AG04450 (cell line): ENCODE measurements at regions not wholly inside any gene's neighbourhood (a gene's known extent, or its start where the extent isn't known, plus 50 kb on each side); places are given as distances from the start of the nearest gene placed in this dataset.
A peak's percentile ranks its signal among the peaks of the same experiment; 100 is the strongest.

Experiments
- CTCF ChIA-PET: fragments of 300-600, 350-600 bp; formaldehyde crosslinking; extraction: SDS; loops from one replicate; lab custom pipeline; 2022; ENCODE audit warnings: antibody characterized with exemption, inconsistent platforms; lab: Charles Lee
- POLR2A ChIA-PET: fragments of 350-600 bp; formaldehyde crosslinking; extraction: SDS; loops from one replicate; lab custom pipeline; 2021; ENCODE audit warnings: antibody characterized with exemption, inconsistent platforms; lab: Yijun Ruan, JAX
- DNase-seq: peaks from one replicate; pipeline ENCODE4 v3.0.0-alpha.2; 2011; ENCODE audit warnings: low read depth, low spot score
- H3K27ac ChIP-seq: one replicate; pipeline ENCODE4 v1.5.1; 2012; ENCODE audit warnings: low read depth, low read length, control low read depth
- H3K27me3 ChIP-seq: one replicate; pipeline ENCODE4 v1.6.0; 2012; ENCODE audit warnings: low read length; ENCODE audit not compliant: control insufficient read depth, insufficient read depth
- H3K4me3 ChIP-seq: 2 replicates; pipeline ENCODE4 v1.5.1; 2011; ENCODE audit warnings: mild to moderate bottlenecking, low read depth, low read length, control low read depth
- H3K9me3 ChIP-seq: 2 replicates; pipeline ENCODE4 v1.5.1; 2012; ENCODE audit warnings: low read length; ENCODE audit not compliant: control insufficient read depth, insufficient read depth
- TF ChIP-seq, protein P1 (sequence below): IDR thresholded peaks from 2 replicates; pipeline ENCODE4 v1.5.1; 2011; ENCODE audit warnings: low read depth, low read length, control low read depth, inconsistent platforms

DNA sequence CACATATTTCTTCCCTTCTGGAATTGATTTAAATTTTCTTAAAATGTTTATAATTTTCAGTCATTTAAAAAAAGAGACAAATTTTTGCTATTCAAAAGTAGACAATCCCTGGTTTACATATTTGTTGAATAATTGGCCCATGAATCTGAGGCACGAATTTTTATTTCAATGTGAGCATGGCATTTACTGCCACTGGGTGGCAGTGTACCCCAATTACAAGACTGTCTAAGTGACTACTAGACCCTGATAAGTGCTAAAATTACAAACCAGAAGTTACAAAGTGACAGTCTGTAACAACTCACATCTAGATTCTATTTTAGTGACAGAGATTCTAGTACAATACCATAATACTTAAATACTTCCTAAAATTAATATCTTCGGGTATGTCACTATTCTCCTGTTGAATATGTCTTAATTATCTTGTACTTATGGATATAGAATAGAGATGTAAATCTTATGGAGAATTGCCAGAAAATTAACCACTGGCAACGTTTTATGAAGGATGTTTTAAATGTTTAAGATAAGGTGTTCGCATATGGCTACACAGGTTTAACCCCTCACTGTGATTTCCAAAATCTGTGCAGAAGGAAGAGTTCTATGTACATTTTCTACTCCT is 235.8 kb downstream of the MAP2K4 start:
- Histone ChIP-seq H3K9me3 (no peaks in the 10 kb centered on the region), H3K4me3 (no peak overlapping the region), H3K27ac (no peak overlapping the region), H3K27me3 (no peaks in the 10 kb centered on the region)
- POLR2A ChIA-PET = no interaction called here
- CTCF ChIA-PET = interaction anchor here (0.7 to 9.5 kb wide), 13 partner anchors 8 to 746 kb away, joined by 3 to 166 read pairs (median 5); partner anchors contain the start of gene MYOCD
- DNase-seq = peak; percentile 56
- TF ChIP-seq, protein P1, sequence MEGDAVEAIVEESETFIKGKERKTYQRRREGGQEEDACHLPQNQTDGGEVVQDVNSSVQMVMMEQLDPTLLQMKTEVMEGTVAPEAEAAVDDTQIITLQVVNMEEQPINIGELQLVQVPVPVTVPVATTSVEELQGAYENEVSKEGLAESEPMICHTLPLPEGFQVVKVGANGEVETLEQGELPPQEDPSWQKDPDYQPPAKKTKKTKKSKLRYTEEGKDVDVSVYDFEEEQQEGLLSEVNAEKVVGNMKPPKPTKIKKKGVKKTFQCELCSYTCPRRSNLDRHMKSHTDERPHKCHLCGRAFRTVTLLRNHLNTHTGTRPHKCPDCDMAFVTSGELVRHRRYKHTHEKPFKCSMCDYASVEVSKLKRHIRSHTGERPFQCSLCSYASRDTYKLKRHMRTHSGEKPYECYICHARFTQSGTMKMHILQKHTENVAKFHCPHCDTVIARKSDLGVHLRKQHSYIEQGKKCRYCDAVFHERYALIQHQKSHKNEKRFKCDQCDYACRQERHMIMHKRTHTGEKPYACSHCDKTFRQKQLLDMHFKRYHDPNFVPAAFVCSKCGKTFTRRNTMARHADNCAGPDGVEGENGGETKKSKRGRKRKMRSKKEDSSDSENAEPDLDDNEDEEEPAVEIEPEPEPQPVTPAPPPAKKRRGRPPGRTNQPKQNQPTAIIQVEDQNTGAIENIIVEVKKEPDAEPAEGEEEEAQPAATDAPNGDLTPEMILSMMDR = peak; percentile 79

DNA sequence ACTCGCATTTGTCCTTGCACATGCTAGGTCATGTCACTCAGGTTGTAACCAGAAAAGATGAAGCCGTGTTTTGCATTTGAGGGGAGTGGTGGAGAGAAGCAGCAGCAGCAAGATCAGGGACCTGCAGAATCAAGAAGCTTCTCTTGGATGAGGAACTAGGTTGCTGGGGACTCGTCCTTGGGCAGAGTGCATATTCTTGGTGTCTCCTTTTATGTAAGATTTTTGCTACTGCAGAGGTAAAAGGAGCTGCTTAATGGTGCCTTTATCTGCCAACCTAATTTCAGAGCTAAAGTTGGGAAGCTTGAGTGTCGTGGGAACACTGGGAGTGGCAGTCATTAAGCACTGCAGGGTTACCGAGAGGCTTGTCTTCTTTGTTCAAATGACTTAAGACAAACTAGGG is 236.5 kb downstream of the MAP2K4 start:
- Histone ChIP-seq H3K27me3 (no peaks in the 10 kb centered on the region), H3K9me3 (no peaks in the 10 kb centered on the region), H3K27ac (no peak overlapping the region), H3K4me3 (no peak overlapping the region)
- TF ChIP-seq, protein P1 = no peak
- ChIA-PET CTCF (interaction anchor here (0.5 to 9.5 kb wide), 9 partner anchors 13 to 745 kb away, joined by 3 to 166 read pairs (median 9); partner anchors contain the start of gene MYOCD), POLR2A (no interaction called here)
- DNase-seq = no peak

DNA sequence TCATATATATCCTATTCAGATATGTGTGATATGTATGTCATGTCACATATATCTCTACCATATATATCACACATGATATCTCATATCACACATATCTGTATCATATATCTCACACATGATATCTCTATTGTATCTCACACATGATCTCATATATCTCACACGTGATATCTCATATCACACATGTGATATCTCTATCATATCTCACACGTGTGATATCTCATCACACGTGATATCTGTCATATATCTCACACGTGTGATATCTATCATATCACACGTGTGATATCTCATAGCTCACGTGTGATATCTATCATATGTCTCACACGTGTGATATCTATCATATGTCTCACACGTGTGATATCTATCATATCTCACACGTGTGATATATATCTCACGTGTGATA is 240.7 kb downstream of the MAP2K4 start:
- POLR2A ChIA-PET = no interaction called here

DNA sequence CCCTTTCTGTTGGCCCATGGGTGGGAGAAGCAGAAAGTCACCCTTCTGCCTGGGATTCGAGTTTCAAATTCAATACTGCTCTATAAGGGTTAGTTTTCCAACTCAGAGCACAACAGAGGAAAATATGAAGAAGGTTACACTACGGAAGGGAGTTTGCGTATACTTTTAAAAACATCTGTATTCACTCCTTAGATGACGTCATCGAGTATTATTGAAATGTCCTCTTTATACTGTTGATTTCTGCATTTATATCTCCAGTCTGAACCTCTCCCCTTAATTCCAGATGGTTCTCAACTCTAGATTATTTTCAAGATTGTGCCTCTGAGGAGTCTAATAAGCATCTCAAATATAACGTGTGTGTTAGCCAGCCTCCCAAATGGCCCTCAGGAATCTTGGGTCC is 249.1 kb downstream of the MAP2K4 start:
- H3K9me3 ChIP-seq = no peaks in the 10 kb centered on the region; the same call in 1 of the 2 replicates
- H3K4me3 ChIP-seq = no peak overlapping the region
- H3K27ac ChIP-seq = no peak overlapping the region
- TF ChIP-seq, protein P1 = no peak
- DNase-seq = no peak
- POLR2A ChIA-PET = no interaction called here
- CTCF ChIA-PET = no interaction called here
- no peaks in the 10 kb centered on the region for H3K27me3 ChIP-seq

More for the DNA sequence above, 240.7 kb downstream of the MAP2K4 start:
- no peak overlapping the region for H3K4me3 ChIP-seq
- H3K27ac ChIP-seq = no peak overlapping the region
- no peaks in the 10 kb centered on the region for H3K9me3 ChIP-seq
- no peak for DNase-seq
- H3K27me3 ChIP-seq = no peaks in the 10 kb centered on the region
- CTCF ChIA-PET = interaction anchor here (1.0 kb wide), 1 partner anchor 406 kb away, joined by 3 read pairs; no protein-coding TSS in a partner anchor
- TF ChIP-seq, protein P1 = no peak

DNA sequence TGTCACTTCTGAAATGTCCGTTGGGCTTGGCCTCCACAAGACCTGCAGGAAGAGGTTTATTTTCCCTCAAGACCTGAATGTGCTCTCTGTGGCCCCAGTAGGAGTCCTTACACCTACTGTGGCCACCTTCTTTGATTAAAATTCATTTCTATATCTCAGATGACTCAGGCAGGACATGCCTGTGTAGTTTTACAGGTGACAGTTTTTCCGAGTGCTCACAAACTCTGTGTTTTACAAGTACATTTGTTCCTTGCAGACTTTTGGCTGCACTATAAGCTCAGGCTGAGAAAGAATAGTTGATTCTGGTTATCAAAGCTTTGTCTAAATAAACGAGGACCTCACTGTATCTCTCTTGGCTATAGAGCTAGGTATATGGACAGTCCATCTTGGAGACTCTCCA is 257.1 kb downstream of the MAP2K4 start:
- Histone ChIP-seq H3K9me3 (peaks cover 3% of the 10 kb centered on the region; the same call in 1 of the 2 replicates), H3K27me3 (no peaks in the 10 kb centered on the region), H3K4me3 (no peak overlapping the region), H3K27ac (no peak overlapping the region)
- DNase-seq = no peak
- POLR2A ChIA-PET = no interaction called here
- CTCF ChIA-PET = no interaction called here
- TF ChIP-seq, protein P1 = no peak
